Skeletal muscle tissue (tissue), 3 donors: ENCODE measurements at regions not wholly inside any gene's neighbourhood (a gene's known extent, or its start where the extent isn't known, plus 50 kb on each side); places are given as distances from the start of the nearest gene placed in this dataset.

Source experiments
- H3K27ac ChIP-seq: one replicate; pipeline ENCODE4 v1.7.0; 2013; ENCODE audit warnings: mild to moderate bottlenecking, low read depth, low read length, inconsistent platforms
- H3K27me3 ChIP-seq, 3 donors: one replicate each; pipeline ENCODE4 v1.7.0; 2013; ENCODE audit warnings: low read length in 3 of 3; ENCODE audit not compliant: control insufficient read depth in 3 of 3, insufficient read depth in 3 of 3
- H3K36me3 ChIP-seq, 3 donors: one replicate each; pipeline ENCODE4 v1.7.0; 2013; ENCODE audit warnings: low read length in 3 of 3; ENCODE audit not compliant: control insufficient read depth in 3 of 3, insufficient read depth in 3 of 3
- H3K4me1 ChIP-seq, 3 donors: one replicate each; pipeline ENCODE4 v1.7.0; 2013; ENCODE audit warnings: low read length in 3 of 3, mild to moderate bottlenecking in 3 of 3; ENCODE audit not compliant: control insufficient read depth in 3 of 3, insufficient read depth in 3 of 3
- H3K4me3 ChIP-seq, 3 donors: one replicate each; pipeline ENCODE4 v1.7.0; 2013; ENCODE audit warnings: low read length in 3 of 3
- H3K9ac ChIP-seq, 3 donors: one replicate each; pipeline ENCODE4 v1.7.0; 2013; ENCODE audit warnings: low read length in 3 of 3, mild to moderate bottlenecking in 3 of 3, moderate library complexity in 2 of 3, low read depth in 1 of 3
- H3K9me3 ChIP-seq, 3 donors: one replicate each; pipeline ENCODE4 v1.7.0; 2013; ENCODE audit warnings: low read length in 3 of 3; ENCODE audit not compliant: control insufficient read depth in 3 of 3
- donor health status: Osteomylitis.

- H3K36me3 ChIP-seq = no peaks in the 10 kb centered on the region
- no peaks in the 10 kb centered on the region for H3K9me3 ChIP-seq
- no peaks in the 10 kb centered on the region for H3K27me3 ChIP-seq
- H3K27ac ChIP-seq = peak overlapping the region; percentile 64
- peaks cover 16 to 24% (median 21%) of the 10 kb centered on the region in 3 donors for H3K4me1 ChIP-seq
- peak overlapping the region; percentile 59 to 68 (median 63) for H3K9ac ChIP-seq
- peak overlapping the region; percentile 44 to 79 (median 65) for H3K4me3 ChIP-seq
Observed at GRCh38 chr4:38318737-38319455, 345.1 kb upstream of the KLF3 start.

- no peaks in the 10 kb centered on the region for H3K36me3 ChIP-seq
- peak overlapping the region in 2 of 3 donors; percentile 58 to 63 for H3K9ac ChIP-seq
- no peaks in the 10 kb centered on the region for H3K27me3 ChIP-seq
- peak overlapping the region; percentile 64 for H3K27ac ChIP-seq
- no peaks in the 10 kb centered on the region for H3K9me3 ChIP-seq
- peak overlapping the region; percentile 44 to 79 (median 65) for H3K4me3 ChIP-seq
- peaks cover 13 to 20% (median 16%) of the 10 kb centered on the region in 3 donors for H3K4me1 ChIP-seq
Observed at GRCh38 chr4:38319456-38320342, 344.3 kb upstream of the KLF3 start.

- H3K9ac ChIP-seq = peak overlapping the region in 1 of 3 donors; percentile 34
- no peaks in the 10 kb centered on the region for H3K9me3 ChIP-seq
- no peaks in the 10 kb centered on the region for H3K36me3 ChIP-seq
- H3K4me3 ChIP-seq = peak overlapping the region in 1 of 3 donors; percentile 79
- H3K27me3 ChIP-seq = no peaks in the 10 kb centered on the region
- H3K27ac ChIP-seq = no peak overlapping the region
- H3K4me1 ChIP-seq = peaks cover 13 to 20% (median 16%) of the 10 kb centered on the region in 3 donors
Observed at GRCh38 chr4:38320343-38320695, 343.7 kb upstream of the KLF3 start.

- Histone ChIP-seq H3K27me3 (no peaks in the 10 kb centered on the region), H3K4me3 (no peak overlapping the region), H3K27ac (no peak overlapping the region), H3K9me3 (no peaks in the 10 kb centered on the region), H3K4me1 (peaks cover 13 to 20% (median 16%) of the 10 kb centered on the region in 3 donors), H3K9ac (no peak overlapping the region), H3K36me3 (no peaks in the 10 kb centered on the region)
Observed at GRCh38 chr4:38320833-38321232, 343.2 kb upstream of the KLF3 start.

GRCh38 chr4:38322714-38323113, 341.3 kb upstream of the KLF3 start:
- H3K4me1 ChIP-seq = peaks cover 13 to 20% (median 16%) of the 10 kb centered on the region in 3 donors
- no peak overlapping the region for H3K9ac ChIP-seq
- no peaks in the 10 kb centered on the region for H3K9me3 ChIP-seq
- no peak overlapping the region for H3K4me3 ChIP-seq
- no peak overlapping the region for H3K27ac ChIP-seq
- no peaks in the 10 kb centered on the region for H3K27me3 ChIP-seq
- no peaks in the 10 kb centered on the region for H3K36me3 ChIP-seq

- Histone ChIP-seq H3K9ac (no peak overlapping the region), H3K27ac (no peak overlapping the region), H3K27me3 (no peaks in the 10 kb centered on the region), H3K36me3 (no peaks in the 10 kb centered on the region), H3K4me3 (no peak overlapping the region), H3K4me1 (peaks cover 13 to 20% (median 15%) of the 10 kb centered on the region in 3 donors), H3K9me3 (no peaks in the 10 kb centered on the region)
Observed at GRCh38 chr4:38323141-38323641, 340.8 kb upstream of the KLF3 start.

GRCh38 chr4:38324861-38325628, 339.0 kb upstream of the KLF3 start:
- H3K9me3 ChIP-seq = no peaks in the 10 kb centered on the region
- H3K27me3 ChIP-seq = no peaks in the 10 kb centered on the region
- H3K4me3 ChIP-seq = no peak overlapping the region
- no peak overlapping the region for H3K9ac ChIP-seq
- H3K27ac ChIP-seq = no peak overlapping the region
- peaks cover 2 to 3% (median 3%) of the 10 kb centered on the region in 3 donors for H3K4me1 ChIP-seq
- no peaks in the 10 kb centered on the region for H3K36me3 ChIP-seq

- H3K4me1 ChIP-seq = no peaks in the 10 kb centered on the region
- H3K36me3 ChIP-seq = no peaks in the 10 kb centered on the region
- no peak overlapping the region for H3K4me3 ChIP-seq
- H3K27me3 ChIP-seq = no peaks in the 10 kb centered on the region
- H3K9ac ChIP-seq = no peak overlapping the region
- no peaks in the 10 kb centered on the region for H3K9me3 ChIP-seq
- no peak overlapping the region for H3K27ac ChIP-seq
Observed at GRCh38 chr4:38325629-38325913, 338.4 kb upstream of the KLF3 start.

GRCh38 chr4:38326499-38326898, 337.5 kb upstream of the KLF3 start:
- Histone ChIP-seq H3K4me3 (no peak overlapping the region), H3K9ac (no peak overlapping the region), H3K36me3 (no peaks in the 10 kb centered on the region), H3K4me1 (no peaks in the 10 kb centered on the region), H3K9me3 (no peaks in the 10 kb centered on the region), H3K27ac (no peak overlapping the region), H3K27me3 (no peaks in the 10 kb centered on the region)
